KG1 (cell line): ENCODE measurements at regions not wholly inside any gene's neighbourhood (a gene's known extent, or its start where the extent isn't known, plus 50 kb on each side); places are given as distances from the start of the nearest gene placed in this dataset.

Experiments
- DNase-seq: peaks from one replicate; lab custom pipeline; 2025; lab: John Stamatoyannopoulos, UW

DNA sequence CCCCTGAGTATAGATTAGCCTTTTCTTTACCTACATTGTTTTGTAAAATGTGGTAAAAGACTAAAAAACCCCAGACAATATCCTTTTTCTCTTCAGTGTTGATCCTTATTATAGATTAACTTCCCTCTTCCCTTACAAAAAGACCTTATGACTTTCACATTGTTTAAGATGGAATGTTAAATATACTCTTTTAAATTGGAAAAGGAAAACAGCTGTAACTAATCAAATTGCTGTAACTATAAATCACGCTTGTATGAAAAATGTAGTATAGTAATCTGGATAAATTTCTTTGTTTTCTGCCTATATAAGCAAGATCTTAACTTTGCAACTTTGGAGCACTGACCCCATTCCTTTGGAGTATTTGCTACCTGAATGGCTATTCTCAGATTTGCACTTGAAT is 383.1 kb downstream of the FAM170A start:
- no peak for DNase-seq

DNA sequence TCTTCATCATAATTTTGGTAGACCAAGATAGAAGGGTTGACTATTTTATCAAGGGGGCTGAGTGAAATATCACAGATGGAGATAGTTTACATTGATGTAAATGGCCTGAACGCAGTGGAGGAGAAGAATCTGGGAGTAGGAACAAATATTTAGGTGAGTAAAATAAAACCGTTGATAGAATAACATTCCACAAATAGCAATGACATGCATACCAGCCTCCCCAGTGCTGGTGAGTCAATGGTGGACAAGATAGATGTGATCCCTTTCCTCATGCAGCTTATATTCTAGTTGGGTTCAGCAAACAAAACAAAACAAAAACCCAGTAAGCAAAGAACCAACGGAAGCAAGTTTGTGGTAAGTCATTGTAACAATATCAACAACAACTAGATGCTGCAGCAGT is 385.2 kb downstream of the FAM170A start:
- DNase-seq, result no peak

DNA sequence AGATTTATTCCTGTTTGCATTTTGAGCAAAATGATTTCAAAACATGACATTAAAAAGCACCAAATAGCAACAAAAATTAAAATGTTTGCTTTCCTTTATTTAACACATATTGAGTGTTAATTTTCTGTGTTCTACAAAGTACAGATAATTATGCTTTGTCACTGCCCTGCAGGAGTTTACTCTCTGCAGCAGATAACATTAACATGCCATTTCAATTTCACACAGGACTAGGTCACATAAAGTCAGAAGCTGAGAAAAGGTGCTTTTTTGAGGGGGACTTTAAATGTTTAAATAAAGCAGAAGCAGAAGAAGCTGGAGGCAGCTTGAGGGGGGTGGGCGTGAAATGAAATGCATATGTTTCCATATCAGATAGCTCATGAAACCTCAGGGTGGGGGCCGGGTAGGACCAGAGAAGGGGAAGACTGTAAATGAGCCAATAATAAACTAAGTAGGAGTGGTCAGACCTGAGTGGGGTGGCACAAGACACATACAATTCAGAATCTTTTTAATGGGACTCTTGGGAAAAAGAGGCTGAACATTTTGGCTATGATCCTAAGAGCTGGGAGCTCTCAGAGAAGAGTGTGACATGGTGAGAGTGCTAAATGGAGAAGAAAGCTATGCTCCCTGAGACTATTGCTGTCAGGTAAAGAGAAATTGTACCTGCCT is 387.5 kb downstream of the FAM170A start:
- no peak for DNase-seq

DNA sequence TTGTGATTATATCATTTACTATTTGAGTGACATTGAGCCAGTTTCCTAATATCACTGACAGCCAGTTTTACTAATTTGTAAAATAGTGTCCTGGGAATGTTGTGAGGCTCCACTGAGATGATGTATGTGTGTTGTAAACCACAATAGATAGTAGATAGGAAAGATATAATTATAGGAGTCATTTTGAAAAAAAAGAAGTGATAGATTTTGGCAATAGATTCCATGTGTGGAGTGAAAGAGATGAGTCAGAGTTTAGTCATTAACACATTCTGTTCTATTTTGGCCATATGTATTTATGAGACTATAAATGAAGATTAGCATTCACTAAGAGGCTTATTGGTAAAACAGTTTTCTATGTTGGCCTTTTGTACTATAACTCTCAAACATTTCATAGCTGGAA is 388.2 kb downstream of the FAM170A start:
- no peak for DNase-seq

DNA sequence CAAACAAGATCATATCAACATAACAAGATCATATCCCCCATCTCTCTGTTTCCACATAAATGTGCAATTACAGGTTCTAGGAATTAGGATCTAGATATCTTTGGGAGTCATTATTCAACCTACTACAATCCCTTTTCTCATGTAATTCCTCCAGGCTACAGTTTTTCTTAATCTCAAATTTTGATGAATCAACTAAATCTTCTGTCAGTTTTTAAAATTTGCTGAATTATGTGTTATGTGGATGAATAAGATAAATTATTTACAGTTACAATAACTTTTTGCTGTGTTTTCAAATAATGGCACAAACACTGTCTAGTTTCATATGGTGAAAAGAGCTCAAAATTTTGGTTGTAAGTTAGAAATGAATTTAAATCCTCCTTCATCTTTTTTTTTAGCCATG is 405.8 kb downstream of the FAM170A start:
- DNase-seq, result no peak

DNA sequence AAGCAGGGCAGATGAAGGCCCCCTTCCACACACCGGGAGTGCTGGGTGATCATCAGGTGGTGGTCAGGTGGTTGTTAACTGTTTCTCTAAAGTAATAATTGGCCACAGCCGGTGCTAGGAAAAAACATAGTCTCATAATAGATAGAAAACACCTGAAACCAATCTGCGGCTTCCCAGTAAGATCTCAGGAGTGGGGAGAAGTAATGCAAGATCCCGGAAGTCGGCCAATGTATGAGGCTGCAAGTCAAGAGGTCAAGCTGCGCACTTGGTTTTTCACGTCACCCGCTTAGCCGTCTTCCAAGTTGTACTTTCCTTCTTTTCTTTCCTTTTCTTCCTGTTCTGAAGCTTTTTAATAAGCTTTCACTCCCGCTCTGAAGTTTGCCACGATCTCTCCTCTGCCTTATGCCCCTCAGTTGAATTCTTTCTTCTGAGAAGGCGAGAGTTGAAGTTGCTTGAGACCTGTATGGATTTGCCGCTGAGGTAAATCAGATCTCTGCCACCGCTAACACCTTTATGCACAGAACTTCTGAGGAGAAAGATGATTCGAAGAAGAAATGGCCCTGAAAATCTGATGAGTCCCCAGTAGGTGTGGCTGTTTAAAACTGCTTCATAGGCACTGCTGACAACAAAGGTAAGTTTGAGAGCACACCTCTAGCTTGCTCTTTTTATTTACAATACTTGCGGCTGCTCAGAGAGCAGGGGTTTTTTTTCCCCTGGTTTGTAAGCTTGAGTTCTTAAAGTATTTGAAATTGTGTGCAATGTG is 406.6 kb downstream of the FAM170A start:
- DNase-seq, result no peak

DNA sequence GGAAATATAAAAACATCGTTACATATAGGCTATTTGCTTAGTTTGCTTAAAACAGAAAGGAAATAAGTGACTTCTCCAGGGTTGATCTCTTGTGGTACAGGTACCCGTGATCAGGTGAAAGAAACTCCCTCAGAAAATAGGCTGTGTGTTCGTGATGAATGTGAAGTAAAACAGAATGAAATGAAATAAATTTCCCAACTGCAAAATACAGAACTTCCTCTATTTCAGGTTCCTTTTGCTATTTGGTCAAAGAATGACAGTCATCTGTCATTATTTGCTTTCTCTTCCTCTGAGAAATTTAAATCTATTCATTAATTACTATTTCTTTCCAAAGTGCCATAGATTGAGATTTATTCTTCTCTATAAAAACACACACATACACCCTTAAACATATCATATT is 408.1 kb downstream of the FAM170A start:
- no peak for DNase-seq

DNA sequence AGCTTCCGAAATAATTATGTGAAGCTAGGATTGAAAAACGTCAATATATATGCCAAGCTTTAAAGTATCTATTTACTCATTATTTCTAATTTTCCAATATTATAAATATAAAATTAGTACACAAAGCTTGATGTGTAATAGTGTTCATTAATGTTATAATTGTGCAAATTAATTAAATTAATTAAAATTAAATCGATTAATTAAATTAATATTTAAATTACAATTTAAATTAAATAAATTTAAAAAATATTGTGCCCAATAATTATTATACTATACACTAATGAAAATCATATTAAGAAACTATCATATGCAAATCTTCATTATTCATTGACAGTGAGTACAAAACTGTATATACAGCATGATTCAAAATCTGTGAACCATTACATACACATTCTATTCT is 409.8 kb downstream of the FAM170A start:
- no peak for DNase-seq

DNA sequence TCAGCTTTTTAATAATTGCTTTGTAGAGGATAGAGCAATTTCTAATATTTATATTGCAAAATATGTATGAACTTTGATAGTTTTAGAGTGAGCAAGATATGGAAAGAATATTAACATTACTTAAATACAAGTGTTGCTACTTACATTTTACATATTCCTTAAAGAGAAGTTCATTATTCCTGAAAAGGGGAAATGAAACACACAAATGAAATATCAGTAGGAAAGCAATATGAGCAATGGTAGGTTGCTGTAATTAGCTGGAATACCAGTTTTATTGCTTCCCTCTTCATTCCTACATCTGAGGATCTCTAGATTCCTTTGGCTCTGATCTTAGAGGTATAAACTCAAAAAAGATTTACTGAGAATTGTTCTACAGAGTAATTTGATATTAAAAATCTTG is 414.1 kb downstream of the FAM170A start:
- no peak for DNase-seq

DNA sequence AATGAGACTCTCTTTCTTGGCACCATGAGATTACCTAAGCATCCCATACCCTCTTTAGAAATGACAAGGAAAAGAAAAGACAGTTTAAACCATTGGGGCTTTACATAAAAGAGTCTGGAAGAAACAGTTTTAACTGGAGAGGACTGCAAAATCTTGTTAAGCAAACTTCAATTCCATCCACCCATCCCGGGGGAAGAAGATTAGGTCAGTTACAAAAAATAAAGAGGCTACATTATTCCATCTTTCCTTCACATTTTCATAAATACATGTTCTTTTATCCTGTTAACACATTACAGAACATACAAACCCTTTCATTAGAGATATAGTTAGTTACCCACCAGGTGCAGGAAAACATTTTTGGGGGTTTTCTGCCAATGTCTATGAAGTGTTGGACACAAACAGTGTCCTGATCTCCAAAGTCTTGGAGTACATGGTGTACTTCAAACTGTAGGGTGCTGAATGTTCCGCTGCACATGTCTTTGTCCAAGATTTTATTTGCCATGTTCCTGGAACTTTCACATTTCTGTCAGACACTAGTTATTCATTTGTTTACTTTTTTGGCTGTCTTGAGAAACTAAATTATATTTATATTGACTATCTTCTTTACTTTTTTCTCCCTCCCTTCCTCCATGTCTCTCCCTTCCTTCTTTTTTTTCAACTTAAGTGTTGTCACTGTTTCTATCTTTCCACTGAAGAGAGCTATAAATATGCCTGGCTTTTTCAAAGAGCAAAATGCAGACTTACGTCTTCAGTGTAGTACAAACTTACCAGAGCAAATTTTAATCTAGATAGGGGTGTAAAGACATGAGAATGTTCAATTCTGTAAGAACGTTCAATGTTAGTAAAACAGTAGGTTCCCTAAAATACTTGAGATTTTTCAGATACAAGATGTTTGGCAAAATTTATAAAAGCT is 410.9 kb upstream of the PRR16 start:
- no peak for DNase-seq

DNA sequence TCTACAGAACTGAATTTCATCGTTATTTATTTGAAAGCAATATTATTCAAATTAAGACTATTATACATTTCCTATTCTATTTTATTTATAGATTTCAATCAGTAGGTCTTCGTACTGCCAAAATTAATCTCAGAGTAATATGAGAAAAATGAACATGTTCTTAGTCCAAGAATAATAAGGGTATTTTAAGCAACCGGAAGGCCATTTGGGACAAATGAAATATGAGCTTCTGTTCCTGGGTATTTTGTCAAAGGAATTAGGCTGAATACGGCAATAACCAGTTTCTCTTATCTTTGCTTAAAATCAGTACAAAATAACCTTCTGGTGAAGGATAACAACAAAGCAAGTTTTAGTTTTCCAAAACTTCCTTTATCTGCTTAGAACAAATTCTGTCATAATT is 410.3 kb upstream of the PRR16 start:
- DNase-seq, result no peak

DNA sequence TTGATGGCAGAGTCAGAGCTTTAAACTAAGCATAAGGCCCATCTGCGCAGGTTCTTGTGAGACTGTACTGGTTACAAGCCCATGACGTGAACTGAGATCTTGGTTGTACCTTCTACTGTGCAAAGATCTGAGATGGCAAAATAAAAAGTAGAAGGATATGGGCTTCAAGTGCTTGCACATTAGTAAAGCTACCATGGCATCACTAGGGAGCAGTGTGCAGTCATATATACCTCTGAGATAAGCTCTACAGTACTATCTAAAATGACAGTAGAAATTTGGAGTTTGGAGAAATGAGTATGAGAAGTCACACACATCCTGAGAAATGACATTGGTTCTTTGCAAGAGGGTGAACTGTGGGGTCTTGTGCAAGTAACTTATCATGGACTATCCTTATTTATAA is 408.2 kb upstream of the PRR16 start:
- DNase-seq, result no peak

DNA sequence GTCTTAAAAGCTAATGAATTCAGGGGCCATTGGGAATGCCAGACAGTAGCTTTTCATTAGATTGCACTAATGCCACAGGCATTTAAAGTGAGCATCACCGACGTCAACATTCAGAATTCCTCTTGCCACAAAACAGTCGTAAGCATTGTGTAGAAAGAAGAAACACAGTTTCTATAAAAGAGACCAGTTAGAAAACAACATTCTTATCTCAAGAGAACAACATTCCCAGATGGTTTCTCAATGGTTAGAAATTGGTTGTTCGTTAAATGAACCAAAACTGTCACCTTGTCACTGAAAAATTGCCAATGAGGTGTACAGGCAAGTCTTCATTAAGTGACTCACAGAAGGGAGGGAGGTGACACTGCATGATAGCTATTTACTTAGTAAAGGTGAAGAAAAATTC is 401.6 kb upstream of the PRR16 start:
- no peak for DNase-seq

DNA sequence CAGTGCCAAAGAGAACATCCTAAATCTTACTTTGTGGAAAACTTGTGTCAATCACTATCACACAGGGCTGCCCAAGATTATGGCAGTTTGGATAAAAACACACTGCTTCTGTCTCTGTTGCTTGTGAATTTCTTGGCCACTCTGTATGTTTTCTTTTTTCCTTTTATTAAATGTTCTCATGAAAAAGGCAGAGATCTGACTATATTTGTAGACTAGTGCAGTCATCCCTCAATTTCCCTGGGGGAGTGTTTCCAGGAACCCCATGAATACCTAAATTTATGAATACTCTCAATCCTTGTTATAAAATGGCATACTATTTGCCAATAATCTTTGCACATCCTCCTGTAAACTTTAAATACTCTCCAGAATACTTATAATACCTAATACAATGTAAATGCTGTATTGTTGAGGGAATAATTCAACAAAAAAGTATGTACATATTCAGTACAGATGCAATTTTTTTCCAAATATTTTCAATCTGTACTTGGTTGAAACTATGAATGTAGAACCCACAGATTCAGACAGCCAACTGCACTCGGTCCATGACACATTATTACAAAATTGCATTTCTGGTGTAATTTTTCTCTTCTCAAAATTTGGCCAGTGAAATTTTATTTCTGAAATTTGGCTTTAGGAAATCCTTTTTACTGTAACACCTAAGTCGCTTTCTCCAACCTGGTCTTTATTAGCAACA is 391.9 kb upstream of the PRR16 start:
- DNase-seq, result no peak

DNA sequence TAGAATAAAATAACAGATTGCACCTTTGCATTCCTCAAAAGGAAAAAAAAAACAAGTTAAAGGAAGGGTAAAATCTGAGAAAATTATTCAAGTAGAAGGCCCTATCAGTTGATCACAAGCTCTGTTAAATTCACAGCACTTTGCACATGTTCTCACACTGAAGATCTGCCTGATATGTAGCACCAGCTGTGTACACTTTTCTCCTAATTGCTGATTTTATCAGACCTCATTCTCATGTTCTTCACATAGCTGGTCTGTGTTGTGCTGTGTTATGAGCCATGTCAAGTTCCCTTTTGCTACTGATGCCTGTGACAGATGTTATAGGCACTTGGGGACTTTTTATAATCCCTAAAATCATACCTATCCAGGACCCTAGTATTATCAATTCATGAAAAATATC is 390.4 kb upstream of the PRR16 start:
- DNase-seq, result no peak

DNA sequence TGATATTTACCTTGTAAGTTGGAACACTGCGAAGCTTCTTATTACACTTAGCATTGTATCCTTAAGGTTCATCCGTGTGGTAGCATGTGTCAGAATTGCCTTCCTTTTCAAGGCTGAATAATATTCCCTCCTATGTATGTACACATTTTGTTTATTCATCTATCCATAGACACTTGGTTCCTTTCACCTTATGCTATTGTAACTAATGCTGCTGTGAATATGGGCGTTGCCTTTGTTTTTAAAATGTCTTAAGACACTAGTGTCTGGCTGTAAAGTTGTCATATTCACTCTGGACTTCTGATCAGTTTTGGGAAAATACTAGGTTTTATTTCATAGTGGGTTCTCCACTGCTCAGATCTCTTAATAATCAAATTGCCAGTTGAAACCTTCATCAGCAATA is 383.3 kb upstream of the PRR16 start:
- DNase-seq, result no peak

DNA sequence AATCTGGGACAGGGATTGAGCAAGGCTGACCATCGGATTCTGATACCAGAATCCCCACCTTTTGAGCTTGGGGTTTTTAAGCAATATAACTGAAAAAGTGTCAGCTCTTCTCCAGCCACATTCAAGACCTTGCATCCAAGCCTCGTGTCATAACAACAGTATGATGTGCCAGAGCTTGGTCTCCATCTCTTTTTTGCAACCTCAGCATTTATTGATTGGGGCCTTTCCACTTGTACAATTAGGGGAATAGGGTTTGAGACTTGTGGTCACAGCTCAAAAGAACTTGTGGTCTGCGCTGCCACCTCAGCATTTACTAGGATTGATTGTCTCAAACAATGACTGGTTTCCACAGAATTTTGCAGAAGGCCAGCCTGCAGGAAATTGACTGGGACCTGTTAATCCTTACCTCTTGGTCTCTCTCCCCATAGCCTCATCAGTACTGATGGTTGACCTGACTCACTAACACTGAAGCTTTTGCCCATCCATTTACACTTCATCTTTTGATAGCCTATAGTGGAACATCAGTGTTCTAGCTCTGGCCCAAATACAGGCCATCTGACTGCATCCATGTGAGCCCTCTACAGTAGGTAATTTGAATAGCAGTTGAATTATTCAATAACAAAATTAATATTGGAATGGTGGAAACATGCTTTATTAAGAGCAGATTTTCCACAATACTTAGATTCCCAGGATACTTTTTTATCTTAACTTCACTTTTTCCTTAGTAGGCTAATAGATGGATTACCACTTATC is 381.6 kb upstream of the PRR16 start:
- DNase-seq, result no peak

DNA sequence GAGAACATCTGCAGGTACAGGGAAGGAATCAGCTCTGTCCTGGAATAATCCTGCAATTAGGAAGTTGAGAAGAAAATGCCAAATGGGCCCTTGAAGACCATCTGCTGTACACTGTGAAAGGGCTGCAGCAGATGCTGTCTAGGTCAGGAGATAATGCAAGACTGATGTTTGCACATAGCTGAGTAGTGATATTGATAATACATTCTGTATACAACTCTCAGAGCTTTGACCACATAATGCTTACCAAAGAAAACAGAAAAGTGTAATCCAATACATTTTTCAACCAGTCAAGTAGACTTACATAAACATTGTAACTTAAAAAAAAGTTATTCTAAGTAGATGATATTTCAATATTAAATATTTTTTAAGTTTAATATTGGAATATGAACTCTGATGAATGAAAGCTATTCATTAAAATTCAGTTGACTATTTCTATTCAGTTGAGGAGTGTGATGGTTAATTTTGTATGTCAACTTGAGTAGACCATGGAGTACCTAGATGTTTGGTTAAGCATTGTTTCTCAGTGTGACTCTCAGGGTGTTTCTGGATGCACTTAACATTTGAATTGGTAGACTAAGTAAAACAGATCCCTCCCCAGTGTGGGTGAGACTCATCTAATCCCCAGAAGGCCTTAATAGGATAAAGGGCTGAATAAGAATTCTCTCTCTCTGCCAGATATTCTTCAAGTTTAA is 380.1 kb upstream of the PRR16 start:
- no peak for DNase-seq

DNA sequence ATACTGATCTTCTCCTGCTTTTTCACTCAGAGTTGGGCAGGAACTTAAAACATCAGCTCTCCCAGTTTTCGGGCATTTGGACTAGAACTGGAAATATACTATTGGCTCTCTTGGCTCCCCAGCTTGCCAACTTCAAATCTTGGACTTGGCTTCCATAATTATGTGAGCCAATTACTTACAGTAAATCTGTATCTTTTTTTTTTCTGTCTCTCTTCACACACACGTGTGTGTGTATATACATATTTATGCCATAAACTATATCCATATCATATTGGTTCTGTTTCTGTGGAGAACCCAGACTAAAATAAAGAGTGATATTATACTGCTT is 379.6 kb upstream of the PRR16 start:
- DNase-seq, result no peak

DNA sequence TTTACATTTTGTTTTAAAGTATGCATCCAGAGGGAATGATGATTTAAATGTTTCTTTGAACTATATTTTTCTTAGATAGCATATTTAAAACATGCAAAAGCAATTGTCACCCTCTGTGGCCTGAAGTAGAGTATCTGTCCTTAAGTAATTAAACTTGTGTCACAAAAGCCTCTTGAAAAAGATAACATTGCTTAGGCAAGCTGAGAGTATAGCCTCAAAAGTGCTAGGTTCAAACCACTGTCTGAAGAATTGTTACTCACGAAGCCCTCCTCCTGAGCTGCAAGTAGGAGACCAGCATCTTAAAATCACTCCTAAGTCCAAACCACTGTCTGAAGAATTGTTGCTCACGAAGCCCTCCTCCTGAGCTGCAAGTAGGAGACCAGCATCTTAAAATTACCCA is 378.0 kb upstream of the PRR16 start:
- DNase-seq, result no peak

DNA sequence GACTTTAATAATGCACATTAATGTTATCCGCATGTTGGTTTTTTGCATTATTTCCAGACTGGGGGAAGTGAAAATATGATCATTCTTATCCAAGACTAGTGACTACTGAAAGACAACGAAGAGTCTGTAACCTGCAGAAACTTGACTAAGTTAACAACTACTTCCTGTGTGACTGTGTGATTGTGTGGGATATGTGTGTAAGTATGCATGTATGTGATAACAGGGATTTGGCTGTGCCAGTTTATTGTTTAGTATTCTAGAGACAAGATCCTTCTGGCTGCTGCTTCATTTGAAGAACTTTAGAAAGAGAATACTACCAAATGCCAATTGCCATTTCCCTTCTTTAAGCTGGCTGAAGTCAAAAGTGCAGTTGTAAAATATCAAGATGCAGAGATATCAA is 375.7 kb upstream of the PRR16 start:
- DNase-seq, result no peak
